ENCODE measurements at regions not wholly inside any gene's neighbourhood (a gene's known extent, or its start where the extent isn't known, plus 50 kb on each side); places are given as distances from the start of the nearest gene placed in this dataset.
A peak's percentile ranks its signal among the peaks of the same experiment; 100 is the strongest.

GRCh38 chr6:7041511-7042026, 66.2 kb upstream of the RREB1 start:
- H3K4me3 Mint-ChIP-seq, result no peak overlapping the region
- H3K27ac Mint-ChIP-seq, result peak overlapping the region; percentile 12
- no peaks in the 10 kb centered on the region for H3K9me3 Mint-ChIP-seq
- Histone ChIP-seq H3K4me3 (no peak overlapping the region), H3K9me3 (ENCODE audit: low read depth) (no peaks in the 10 kb centered on the region), H3K79me2 (ENCODE audit: low read depth) (no peaks in the 10 kb centered on the region), H3K36me3 (no peaks in the 10 kb centered on the region), H3K27ac (no peak overlapping the region), H3K9ac (no peak overlapping the region), H3K4me1 (peaks cover 17% of the 10 kb centered on the region), H3K27me3 (peaks cover 6% of the 10 kb centered on the region), H2AFZ (replicated peaks) (peak overlapping the region; percentile 70), H4K20me1 (ENCODE audit: low read depth) (no peaks in the 10 kb centered on the region), H3F3A (ENCODE audit: low read depth) (peaks cover 12% of the 10 kb centered on the region), H3K4me2 (peak overlapping the region; percentile 27)
- TF ChIP-seq EZH2phosphoT487 (IDR thresholded peaks at IDR 0.05) (no peak), CTCF (IDR thresholded peaks at IDR 0.05) (no peak), EZH2 (IDR thresholded peaks at IDR 0.05) (no peak)
- H3K36me3 Mint-ChIP-seq, result no peaks in the 10 kb centered on the region
- peaks cover 5% of the 10 kb centered on the region for H3K27me3 Mint-ChIP-seq (ENCODE audit: insufficient read depth, low read depth)
- no peak for DNase-seq (ENCODE audit: low spot score)
- peaks cover 22% of the 10 kb centered on the region for H3K4me1 Mint-ChIP-seq

- Histone ChIP-seq H3K9me3 (ENCODE audit: low read depth) (no peaks in the 10 kb centered on the region), H3K27me3 (peaks cover 6% of the 10 kb centered on the region), H3K4me1 (peaks cover 17% of the 10 kb centered on the region), H3K79me2 (ENCODE audit: low read depth) (no peaks in the 10 kb centered on the region), H3F3A (ENCODE audit: low read depth) (peaks cover 12% of the 10 kb centered on the region), H3K9ac (no peak overlapping the region), H3K27ac (peak overlapping the region; percentile 3), H3K4me3 (no peak overlapping the region), H3K4me2 (peak overlapping the region; percentile 27), H2AFZ (replicated peaks) (peak overlapping the region; percentile 70), H3K36me3 (no peaks in the 10 kb centered on the region), H4K20me1 (ENCODE audit: low read depth) (no peaks in the 10 kb centered on the region)
- Mint-ChIP-seq H3K9me3 (no peaks in the 10 kb centered on the region), H3K4me1 (peaks cover 22% of the 10 kb centered on the region), H3K27ac (peak overlapping the region; percentile 23), H3K27me3 (ENCODE audit: insufficient read depth, low read depth) (peaks cover 5% of the 10 kb centered on the region), H3K36me3 (no peaks in the 10 kb centered on the region), H3K4me3 (no peak overlapping the region)
- no peak for DNase-seq (ENCODE audit: low spot score)
- no peak for TF ChIP-seq EZH2phosphoT487 (IDR thresholded peaks at IDR 0.05)
- TF ChIP-seq CTCF (IDR thresholded peaks at IDR 0.05), result no peak
- no peak for TF ChIP-seq EZH2 (IDR thresholded peaks at IDR 0.05)
Observed at GRCh38 chr6:7042056-7042653, 65.6 kb upstream of the RREB1 start.

- no peak overlapping the region for H3K9ac ChIP-seq
- peak; percentile 57 for DNase-seq (ENCODE audit: low spot score)
- peak overlapping the region; percentile 27 for H3K4me2 ChIP-seq
- Mint-ChIP-seq H3K36me3 (no peaks in the 10 kb centered on the region), H3K9me3 (no peaks in the 10 kb centered on the region), H3K4me3 (peak overlapping the region; percentile 34), H3K27ac (no peak overlapping the region), H3K27me3 (ENCODE audit: insufficient read depth, low read depth) (peaks cover 5% of the 10 kb centered on the region), H3K4me1 (peaks cover 22% of the 10 kb centered on the region)
- H3K27me3 ChIP-seq, result peaks cover 6% of the 10 kb centered on the region
- no peaks in the 10 kb centered on the region for H4K20me1 ChIP-seq (ENCODE audit: low read depth)
- peaks cover 17% of the 10 kb centered on the region for H3K4me1 ChIP-seq
- peaks cover 12% of the 10 kb centered on the region for H3F3A ChIP-seq (ENCODE audit: low read depth)
- H3K4me3 ChIP-seq, result no peak overlapping the region
- H3K36me3 ChIP-seq, result no peaks in the 10 kb centered on the region
- no peaks in the 10 kb centered on the region for H3K79me2 ChIP-seq (ENCODE audit: low read depth)
- H3K9me3 ChIP-seq (ENCODE audit: low read depth), result no peaks in the 10 kb centered on the region
- TF ChIP-seq EZH2 (IDR thresholded peaks at IDR 0.05), result no peak
- no peak for TF ChIP-seq EZH2phosphoT487 (IDR thresholded peaks at IDR 0.05)
- no peak for TF ChIP-seq CTCF (IDR thresholded peaks at IDR 0.05)
- H2AFZ ChIP-seq (replicated peaks), result peak overlapping the region; percentile 70
- peak overlapping the region; percentile 3 for H3K27ac ChIP-seq
Observed at GRCh38 chr6:7042654-7043545, 64.9 kb upstream of the RREB1 start.

Data from neural progenitor cell (in vitro differentiated cells).